HG02943 (cell line): ENCODE measurements at regions not wholly inside any gene's neighbourhood (a gene's known extent, or its start where the extent isn't known, plus 50 kb on each side); places are given as distances from the start of the nearest gene placed in this dataset.

Experiments used
- ATAC-seq: cut with Tn5 transposase; IDR thresholded peaks from one replicate; pipeline ENCODE4 v1.9.1; 2021; ENCODE audit warnings: mild to moderate bottlenecking, low read depth, moderate library complexity; ENCODE audit not compliant: unreplicated experiment

DNA sequence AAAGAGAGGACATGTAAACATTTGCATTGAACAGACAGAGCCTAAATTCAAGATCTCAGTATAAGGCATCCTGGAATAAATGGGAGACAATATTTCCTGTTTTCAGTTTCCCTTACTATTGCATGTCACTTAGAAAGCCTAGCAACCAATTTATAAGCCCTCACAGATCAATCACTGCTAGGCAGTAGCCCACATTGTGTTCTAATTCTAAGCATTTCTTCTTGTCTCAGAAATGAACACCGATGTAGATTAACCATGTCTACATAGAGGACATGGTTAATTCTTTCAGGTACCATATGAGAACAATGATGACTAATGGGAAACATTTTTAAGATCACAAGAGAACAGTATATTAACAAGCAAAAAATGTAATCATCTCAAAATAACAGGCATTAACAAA lies 79.6 kb upstream of the HMHB1 start:
- no peak for ATAC-seq

- ATAC-seq, result no peak
Observed at GRCh38 chr5:143730112-143730801, 81.7 kb upstream of the HMHB1 start.

DNA sequence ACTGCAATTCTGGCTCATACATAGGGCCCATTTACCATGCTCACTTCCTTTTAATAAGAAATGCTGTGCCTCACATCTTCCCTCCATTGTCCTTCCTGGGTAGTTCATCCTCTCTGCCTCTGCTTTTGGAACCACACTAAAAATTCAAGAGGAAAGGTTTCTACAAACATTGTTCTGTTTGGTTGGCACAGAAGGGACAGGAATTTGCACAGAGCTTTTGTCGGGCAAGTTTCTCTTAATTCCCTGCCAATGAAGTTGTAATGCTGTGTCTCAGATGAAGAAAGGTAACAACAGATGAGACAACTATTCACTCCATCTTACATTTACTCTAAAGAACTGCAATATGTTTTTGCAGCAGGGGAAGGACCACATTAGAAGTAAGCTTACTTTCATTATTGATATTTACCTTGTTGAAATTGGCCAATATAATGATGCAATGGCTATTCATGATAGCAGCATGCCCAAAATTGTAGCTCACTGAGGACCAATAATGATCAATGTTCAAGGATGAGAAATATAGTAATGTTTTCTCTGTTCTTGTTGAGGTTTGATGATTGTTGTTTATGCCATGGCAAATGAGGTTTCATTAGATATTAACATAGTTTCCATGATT lies 82.5 kb upstream of the HMHB1 start:
- no peak for ATAC-seq

DNA sequence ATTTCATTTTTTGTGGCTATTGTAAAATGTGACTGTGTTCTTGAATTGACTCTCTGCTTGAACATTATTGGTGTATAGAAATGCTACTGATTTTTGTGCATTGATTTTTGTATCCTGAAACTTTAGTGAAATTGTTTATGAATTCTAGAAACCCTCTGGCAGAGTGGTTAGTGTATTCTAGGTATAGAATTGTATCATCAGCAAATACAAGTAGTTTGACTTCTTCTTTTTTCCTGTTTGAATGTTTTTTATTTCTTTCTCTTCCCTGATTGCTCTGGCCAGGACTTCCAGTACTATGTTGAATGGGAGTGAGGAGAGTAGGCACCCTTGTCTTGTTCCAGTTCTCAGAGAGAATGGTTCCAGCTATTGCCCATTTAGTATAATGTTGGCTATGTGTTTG lies 88.8 kb upstream of the HMHB1 start:
- ATAC-seq, result no peak

GRCh38 chr5:143721925-143722324 lies 90.0 kb upstream of the HMHB1 start:
- ATAC-seq, result no peak

DNA sequence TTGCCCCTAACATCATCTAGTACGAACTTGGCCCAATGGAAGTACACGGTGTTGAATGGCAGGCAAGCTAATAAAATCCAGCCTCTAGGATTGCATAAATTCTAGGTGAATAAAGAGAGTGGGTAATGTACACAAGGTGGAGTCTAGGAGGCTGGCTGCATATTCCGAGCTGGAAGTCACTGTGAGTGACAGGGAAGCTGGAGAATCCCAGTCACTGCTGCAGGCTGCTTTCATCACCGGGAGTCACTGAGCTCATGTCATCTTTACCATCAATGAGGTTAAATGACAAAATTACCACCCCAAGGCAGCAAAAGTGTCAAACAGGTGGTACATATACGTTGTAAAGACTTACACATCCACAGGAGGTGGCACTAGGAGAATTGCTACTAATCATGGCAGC lies 91.3 kb upstream of the HMHB1 start:
- no peak for ATAC-seq

DNA sequence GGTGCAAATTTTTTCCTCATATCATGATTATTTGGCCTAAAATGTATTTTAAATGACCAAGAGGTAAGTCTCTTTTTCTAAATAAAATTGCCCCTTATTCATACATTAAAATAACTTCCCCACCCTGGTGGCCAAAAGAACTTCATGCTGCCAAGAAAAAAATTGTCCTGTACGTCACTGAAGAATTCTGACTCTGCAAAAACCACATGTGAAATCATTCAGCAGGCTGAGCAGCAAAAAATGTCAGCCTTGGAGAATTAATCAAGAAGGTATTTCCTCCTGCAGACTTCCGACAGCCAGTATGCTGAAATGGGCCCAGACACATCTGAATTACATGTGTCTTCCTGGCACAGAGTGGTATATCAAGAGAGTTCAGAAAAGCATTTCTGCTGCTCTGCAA lies 94.6 kb upstream of the HMHB1 start:
- no peak for ATAC-seq

GRCh38 chr5:143716881-143717280 lies 95.1 kb upstream of the HMHB1 start:
- ATAC-seq, result no peak

- no peak for ATAC-seq
Observed at GRCh38 chr5:143715616-143716015, 96.3 kb upstream of the HMHB1 start.

DNA sequence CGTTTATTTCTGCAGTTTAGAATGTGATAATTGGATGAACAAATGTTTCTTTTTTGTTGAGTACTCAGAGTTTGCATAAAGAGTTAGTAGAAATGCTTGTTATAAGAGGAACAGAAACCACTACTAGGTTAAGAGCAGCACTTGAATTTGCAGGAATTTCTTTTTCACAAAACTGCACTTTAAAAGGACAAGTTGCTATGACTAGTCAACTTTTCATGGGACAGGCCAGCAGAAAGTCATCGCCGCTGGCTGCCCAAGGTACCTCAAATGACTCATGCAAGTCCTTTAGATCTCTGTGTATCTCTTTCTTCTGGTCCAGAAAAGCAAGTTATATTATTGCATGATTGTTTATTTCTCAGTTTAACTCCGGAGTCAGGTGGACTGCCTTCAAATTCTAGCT lies 97.3 kb upstream of the HMHB1 start:
- ATAC-seq, result no peak

GRCh38 chr5:143713047-143714003 lies 98.6 kb upstream of the HMHB1 start:
- ATAC-seq, result no peak

GRCh38 chr5:143708672-143709071 lies 103.3 kb upstream of the HMHB1 start:
- no peak for ATAC-seq

- no peak for ATAC-seq
Observed at GRCh38 chr5:143707806-143708205, 104.2 kb upstream of the HMHB1 start.

- ATAC-seq, result no peak
Observed at GRCh38 chr5:143705381-143705780, 106.6 kb upstream of the HMHB1 start.

DNA sequence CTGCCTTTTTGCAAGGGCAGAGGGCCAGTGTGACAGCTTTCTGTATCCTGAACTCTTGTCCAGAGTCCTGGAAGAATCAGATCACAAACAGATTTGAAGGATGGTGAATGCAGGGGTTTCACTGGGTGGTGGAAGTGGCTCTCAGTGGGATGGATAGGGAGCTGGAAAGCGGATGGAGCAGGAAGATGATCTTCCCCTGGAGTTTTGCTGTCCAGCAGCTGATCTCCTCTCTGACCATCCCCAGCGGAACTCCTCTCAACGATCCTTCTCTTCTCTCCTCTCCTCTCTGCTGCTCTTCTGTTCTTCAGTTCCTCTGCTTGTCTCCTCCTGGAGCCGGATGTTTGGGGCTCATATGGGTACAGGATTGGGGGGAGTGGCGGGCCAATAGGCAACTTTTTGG lies 108.3 kb upstream of the HMHB1 start:
- ATAC-seq, result no peak

DNA sequence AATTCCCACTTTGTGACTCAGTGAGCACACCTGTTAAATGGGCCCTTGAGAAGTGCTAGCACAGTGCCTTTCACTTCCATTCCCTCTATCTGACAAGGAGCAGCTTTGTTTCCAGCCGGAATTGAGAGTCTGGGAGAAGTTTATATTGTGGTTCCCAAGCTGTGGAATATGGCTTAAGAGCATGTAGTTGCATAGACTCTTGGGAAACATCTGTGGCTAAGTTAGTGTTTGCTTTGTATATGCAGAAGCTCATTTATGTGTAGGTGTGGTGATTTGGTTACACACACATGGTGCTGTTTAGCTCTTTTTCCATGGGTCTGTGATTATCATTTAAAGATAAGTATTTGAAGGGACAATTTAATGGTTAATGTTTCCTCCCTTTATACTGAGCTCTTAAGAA lies 110.5 kb upstream of the HMHB1 start:
- ATAC-seq, result no peak

GRCh38 chr5:143700994-143701393 lies 111.0 kb upstream of the HMHB1 start:
- no peak for ATAC-seq

DNA sequence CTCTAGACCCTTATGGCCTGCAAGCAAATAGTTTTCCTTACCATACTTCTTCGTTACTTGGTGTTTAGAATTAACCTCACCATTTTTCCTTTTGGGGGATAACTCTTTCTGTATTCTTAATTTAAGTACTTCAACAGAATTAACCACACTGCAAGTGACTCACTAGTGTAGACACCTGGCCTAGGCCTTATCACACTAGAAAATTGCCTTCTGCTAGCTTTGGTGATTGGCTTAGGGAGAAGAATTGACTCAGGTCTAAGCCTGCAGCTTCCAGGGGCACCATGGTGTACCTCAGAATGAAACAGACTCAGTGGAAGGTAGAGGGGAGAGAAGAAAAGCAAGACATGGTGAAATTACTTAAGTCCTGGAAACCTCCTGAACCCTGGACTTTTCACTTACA lies 112.8 kb upstream of the HMHB1 start:
- ATAC-seq, result no peak

- no peak for ATAC-seq
Observed at GRCh38 chr5:143698574-143698973, 113.4 kb upstream of the HMHB1 start.

DNA sequence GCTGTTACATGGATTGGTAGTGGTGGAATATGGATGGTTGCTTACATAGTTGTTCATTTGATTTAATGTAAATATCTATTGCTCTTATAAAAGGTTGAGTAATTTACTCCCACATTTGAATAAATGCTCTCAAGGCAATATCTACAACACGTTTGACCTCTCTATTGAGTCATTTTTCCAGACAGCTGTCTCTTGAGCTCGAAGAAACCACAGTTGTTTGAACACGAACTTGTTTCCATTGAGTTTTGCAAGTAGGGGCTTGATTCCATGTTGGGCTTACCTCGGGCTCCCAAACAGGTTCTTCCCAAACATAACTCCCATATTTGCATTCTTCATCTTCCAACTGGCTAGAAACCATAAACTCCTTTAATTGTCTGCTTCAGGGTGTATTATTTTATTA lies 115.0 kb upstream of the HMHB1 start:
- no peak for ATAC-seq

DNA sequence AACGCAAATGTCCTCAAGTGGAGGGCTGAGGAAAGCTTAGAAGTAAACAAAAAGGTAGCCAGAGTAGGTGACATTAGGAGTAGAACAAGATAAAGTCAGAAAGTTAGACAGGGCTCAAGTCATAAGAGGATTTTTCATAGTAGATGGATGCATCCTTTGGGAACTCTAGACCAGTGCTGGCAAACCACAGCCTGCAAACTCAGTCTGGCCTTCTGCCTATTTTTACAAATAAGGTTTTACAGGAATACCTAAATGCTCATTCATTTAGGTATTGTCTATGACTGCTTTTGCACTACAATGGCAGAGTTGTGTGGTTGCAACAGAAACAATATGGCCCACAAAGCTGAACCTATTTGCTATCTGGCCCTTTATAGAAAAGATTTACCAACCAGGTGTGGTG lies 116.0 kb upstream of the HMHB1 start:
- ATAC-seq, result no peak
